ENCODE measurements at regions not wholly inside any gene's neighbourhood (a gene's known extent, or its start where the extent isn't known, plus 50 kb on each side); places are given as distances from the start of the nearest gene placed in this dataset.

GRCh38 chr12:91563011-91563765 lies 380.6 kb upstream of the DCN start:
- no peak for TF ChIP-seq CTCF (IDR thresholded peaks at IDR 0.05; ENCODE audit: borderline replicate concordance, extremely low read depth, low read length, poor library complexity, severe bottlenecking)
- TF ChIP-seq EZH2 (IDR thresholded peaks at IDR 0.05; ENCODE audit: borderline replicate concordance, low read depth, low read length, severe bottlenecking): no peak
